ENCODE measurements at regions not wholly inside any gene's neighbourhood (a gene's known extent, or its start where the extent isn't known, plus 50 kb on each side); places are given as distances from the start of the nearest gene placed in this dataset.

GRCh38 chr13:105607016-105607415 lies 928.4 kb downstream of the EFNB2 start:
- no peak for DNase-seq
- no peak overlapping the region for H3K4me3 ChIP-seq
- H3K36me3 ChIP-seq: no peaks in the 10 kb centered on the region
- H3K4me1 ChIP-seq: no peaks in the 10 kb centered on the region
- H3K27ac ChIP-seq (replicated peaks): no peak overlapping the region
- intact Hi-C loops (cut with micrococcal nuclease): no loop called here
- H3K9me3 ChIP-seq (replicated peaks): no peaks in the 10 kb centered on the region
- no peak for TF ChIP-seq CTCF (IDR thresholded peaks at IDR 0.05; ENCODE audit: borderline replicate concordance)
- peaks cover 9% of the 10 kb centered on the region for H3K27me3 ChIP-seq (ENCODE audit: low read depth)

- no peaks in the 10 kb centered on the region for H3K36me3 ChIP-seq
- intact Hi-C loops (cut with micrococcal nuclease): no loop called here
- no peaks in the 10 kb centered on the region for H3K9me3 ChIP-seq (replicated peaks)
- no peak overlapping the region for H3K27ac ChIP-seq (replicated peaks)
- no peak for TF ChIP-seq CTCF (IDR thresholded peaks at IDR 0.05; ENCODE audit: borderline replicate concordance)
- no peaks in the 10 kb centered on the region for H3K27me3 ChIP-seq (ENCODE audit: low read depth)
- no peak overlapping the region for H3K4me3 ChIP-seq
- no peaks in the 10 kb centered on the region for H3K4me1 ChIP-seq
- DNase-seq: no peak
These were observed 932.3 kb downstream of the EFNB2 start for GRCh38 chr13:105602956-105603670.

- Histone ChIP-seq H3K4me1 (no peaks in the 10 kb centered on the region), H3K36me3 (no peaks in the 10 kb centered on the region), H3K9me3 (replicated peaks) (no peaks in the 10 kb centered on the region), H3K27me3 (ENCODE audit: low read depth) (no peaks in the 10 kb centered on the region), H3K27ac (replicated peaks) (no peak overlapping the region), H3K4me3 (no peak overlapping the region)
- intact Hi-C loops (cut with micrococcal nuclease): no loop called here
- TF ChIP-seq CTCF (IDR thresholded peaks at IDR 0.05; ENCODE audit: borderline replicate concordance): no peak
- DNase-seq: no peak
These were observed 935.9 kb downstream of the EFNB2 start for GRCh38 chr13:105599477-105600037.

GRCh38 chr13:105598529-105598928 lies 936.9 kb downstream of the EFNB2 start:
- intact Hi-C loops (cut with micrococcal nuclease): no loop called here
- no peak for DNase-seq
- no peak for TF ChIP-seq CTCF (IDR thresholded peaks at IDR 0.05; ENCODE audit: borderline replicate concordance)

GRCh38 chr13:105597573-105597972 lies 937.9 kb downstream of the EFNB2 start:
- DNase-seq: no peak
- H3K4me3 ChIP-seq: no peak overlapping the region
- H3K27ac ChIP-seq (replicated peaks): no peak overlapping the region
- intact Hi-C loops (cut with micrococcal nuclease): no loop called here
- H3K36me3 ChIP-seq: no peaks in the 10 kb centered on the region
- no peaks in the 10 kb centered on the region for H3K4me1 ChIP-seq
- TF ChIP-seq CTCF (IDR thresholded peaks at IDR 0.05; ENCODE audit: borderline replicate concordance): no peak
- no peaks in the 10 kb centered on the region for H3K9me3 ChIP-seq (replicated peaks)
- H3K27me3 ChIP-seq (ENCODE audit: low read depth): no peaks in the 10 kb centered on the region

More at GRCh38 chr13:105598529-105598928, 936.9 kb downstream of the EFNB2 start:
- no peaks in the 10 kb centered on the region for H3K36me3 ChIP-seq
- H3K4me1 ChIP-seq: no peaks in the 10 kb centered on the region
- H3K27me3 ChIP-seq (ENCODE audit: low read depth): no peaks in the 10 kb centered on the region
- no peaks in the 10 kb centered on the region for H3K9me3 ChIP-seq (replicated peaks)
- H3K4me3 ChIP-seq: no peak overlapping the region
- H3K27ac ChIP-seq (replicated peaks): no peak overlapping the region
